ENCODE measurements at regions not wholly inside any gene's neighbourhood (a gene's known extent, or its start where the extent isn't known, plus 50 kb on each side); places are given as distances from the start of the nearest gene placed in this dataset.

DNA sequence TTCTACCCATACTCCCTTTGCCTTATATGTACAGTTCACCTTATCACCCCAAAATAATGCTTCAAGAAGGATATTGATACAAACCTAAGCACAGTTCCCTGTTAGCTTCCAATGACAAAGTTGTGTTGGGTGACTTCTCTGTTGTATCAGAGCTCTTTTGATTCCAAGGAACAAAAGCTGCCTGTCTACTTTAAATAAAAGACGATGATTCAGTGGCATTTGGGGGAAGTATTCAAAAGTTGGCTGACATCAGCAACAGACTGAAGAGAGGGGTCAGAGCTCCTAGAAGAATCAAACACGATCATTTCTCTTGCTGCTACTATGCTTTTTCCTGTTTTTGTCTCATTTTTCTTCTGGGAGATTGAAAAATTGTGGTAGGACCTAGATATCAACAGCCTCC lies 69.4 kb upstream of the CA10 start:
- Histone ChIP-seq H3K9me3 (no peaks in the 10 kb centered on the region), H3K9me2 (no peaks in the 10 kb centered on the region), H3K79me2 (ENCODE audit: insufficient read depth) (no peaks in the 10 kb centered on the region), H3K4me1 (ENCODE audit: control insufficient read depth in 1 of 2, insufficient read depth in 2 of 2, low read depth in 1 of 2, low read length in 1 of 2) (peaks cover 0 to 2% of the 10 kb centered on the region in 2 experiments; a peak in 1 of 4 replicates), H3K36me3 (replicated peaks in 1 of 2; ENCODE audit: control insufficient read depth in 1 of 2, insufficient read depth in 2 of 2, low read length in 1 of 2) (no peaks in the 10 kb centered on the region), H3K27ac (ENCODE audit: low read depth in 2 of 2, low read length in 1 of 2) (no peak overlapping the region), H3K9ac (no peak overlapping the region), H2AFZ (ENCODE audit: low read depth) (no peak overlapping the region), H3K4me3 (ENCODE audit: low read depth in 2 of 2, low read length in 1 of 2) (no peak overlapping the region), H3F3A (replicated peaks; ENCODE audit: insufficient read depth) (no peaks in the 10 kb centered on the region), H3K27me3 (ENCODE audit: insufficient read depth) (no peaks in the 10 kb centered on the region), H4K20me1 (ENCODE audit: insufficient read depth) (no peaks in the 10 kb centered on the region), H3K4me2 (no peak overlapping the region)
- 17% methylated on average over 2 of the region's 2 CpGs for WGBS (ENCODE audit: low lambda C conversion rate)
- CTCF ChIA-PET, result interaction anchor here (1.3 to 1.4 kb wide), 2 partner anchors 9 to 57 kb away, joined by 3 to 4 read pairs; no protein-coding TSS in a partner anchor
- DNase-seq, result no peak
- POLR2A ChIA-PET, result no interaction called here
- no peak for TF ChIP-seq NRF1 (IDR thresholded peaks at IDR 0.05; ENCODE audit: low read depth, low read length)

DNA sequence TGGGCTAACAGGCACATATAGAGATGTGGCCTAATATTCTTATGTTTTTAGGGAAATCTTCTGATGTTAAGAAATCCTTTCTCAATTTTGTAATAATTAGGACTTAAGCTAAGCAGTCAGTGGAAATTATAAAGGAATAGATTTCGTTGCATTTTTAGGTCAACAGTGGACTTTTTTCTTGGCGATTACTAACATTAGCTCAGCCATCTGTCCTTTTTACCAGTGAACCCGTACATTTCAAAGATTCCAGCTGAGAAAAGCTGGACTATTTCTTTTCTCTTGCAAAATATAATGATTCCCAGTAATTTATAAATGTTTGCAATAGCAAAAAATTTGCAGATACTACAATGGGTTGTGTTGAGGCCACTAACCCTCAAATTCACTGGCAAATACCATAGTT lies 54.9 kb upstream of the CA10 start:
- H3F3A ChIP-seq (replicated peaks; ENCODE audit: insufficient read depth), result no peaks in the 10 kb centered on the region
- no peak overlapping the region for H3K9ac ChIP-seq
- H3K27me3 ChIP-seq (ENCODE audit: insufficient read depth), result no peaks in the 10 kb centered on the region
- H4K20me1 ChIP-seq (ENCODE audit: insufficient read depth), result no peaks in the 10 kb centered on the region
- no peaks in the 10 kb centered on the region for H3K9me2 ChIP-seq
- H3K4me3 ChIP-seq (ENCODE audit: low read depth in 2 of 2, low read length in 1 of 2), result no peak overlapping the region
- H3K4me1 ChIP-seq (ENCODE audit: control insufficient read depth in 1 of 2, insufficient read depth in 2 of 2, low read depth in 1 of 2, low read length in 1 of 2), result no peaks in the 10 kb centered on the region
- CTCF ChIA-PET, result interaction anchor here (0.9 kb wide), 1 partner anchor 20 kb away, joined by 3 read pairs; no protein-coding TSS in a partner anchor
- no peak for DNase-seq
- POLR2A ChIA-PET, result no interaction called here
- TF ChIP-seq SMC3 (IDR thresholded peaks at IDR 0.05; ENCODE audit: low read depth, low read length) (no peak), MEF2A (IDR thresholded peaks at IDR 0.05; ENCODE audit: borderline replicate concordance, low read depth) (no peak), EZH2phosphoT487 (IDR thresholded peaks at IDR 0.05; ENCODE audit: borderline replicate concordance, low read depth) (no peak)
- WGBS (ENCODE audit: low lambda C conversion rate), result 14% methylated on average over 3 of the region's 3 CpGs
- H3K36me3 ChIP-seq (replicated peaks in 1 of 2; ENCODE audit: control insufficient read depth in 1 of 2, insufficient read depth in 2 of 2, low read length in 1 of 2), result no peaks in the 10 kb centered on the region
- no peak overlapping the region for H3K4me2 ChIP-seq
- H3K79me2 ChIP-seq (ENCODE audit: insufficient read depth), result no peaks in the 10 kb centered on the region
- no peaks in the 10 kb centered on the region for H3K9me3 ChIP-seq
- no peak overlapping the region for H3K27ac ChIP-seq (ENCODE audit: low read depth in 2 of 2, low read length in 1 of 2)
- no peak overlapping the region for H2AFZ ChIP-seq (ENCODE audit: low read depth)

DNA sequence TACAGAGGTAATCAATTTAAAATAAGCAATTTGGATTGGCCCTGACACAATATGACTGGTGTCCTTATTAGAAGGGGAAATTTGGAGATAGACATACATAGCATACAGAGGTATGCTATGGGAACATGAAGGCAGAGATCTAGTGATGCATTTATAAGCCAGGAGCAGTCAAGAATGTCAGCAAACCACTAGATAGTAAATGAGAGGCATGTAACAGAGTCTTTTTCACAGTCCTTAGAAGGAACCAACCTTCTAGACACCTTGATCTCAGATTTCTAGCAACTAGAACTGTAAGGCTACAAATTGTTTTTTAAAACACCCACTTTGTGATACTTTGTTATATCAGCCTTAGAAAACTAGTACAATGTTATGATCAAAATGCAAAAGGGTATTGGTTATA lies 54.3 kb upstream of the CA10 start:
- TF ChIP-seq RFX5 (IDR thresholded peaks at IDR 0.05; ENCODE audit: low read length) (no peak), FOXJ3 (CRISPR knock-in tag; IDR thresholded peaks at IDR 0.05) (no peak), YY1 (IDR thresholded peaks at IDR 0.05; ENCODE audit: low read depth) (no peak), SIN3A (IDR thresholded peaks at IDR 0.05; ENCODE audit: borderline replicate concordance, low read depth, low read length) (no peak), SMC3 (IDR thresholded peaks at IDR 0.05; ENCODE audit: low read depth, low read length) (no peak), FOSL2 (IDR thresholded peaks at IDR 0.05; ENCODE audit: borderline replicate concordance, low read depth) (no peak), RAD21 (IDR thresholded peaks at IDR 0.05; ENCODE audit: low read length) (no peak), TEAD4 (IDR thresholded peaks at IDR 0.05; ENCODE audit: borderline replicate concordance, insufficient read depth) (no peak), GABPA (IDR thresholded peaks at IDR 0.05; ENCODE audit: low read depth) (no peak), NRF1 (IDR thresholded peaks at IDR 0.05; ENCODE audit: low read depth, low read length) (no peak), TAF1 (IDR thresholded peaks at IDR 0.05; ENCODE audit: borderline replicate concordance, low read depth, low read length) (no peak), TCF12 (IDR thresholded peaks at IDR 0.05) (no peak), RXRA (IDR thresholded peaks at IDR 0.05; ENCODE audit: borderline replicate concordance, low read depth) (no peak), ELF1 (IDR thresholded peaks at IDR 0.05) (no peak), NFIC (IDR thresholded peaks at IDR 0.05; ENCODE audit: borderline replicate concordance) (no peak), CHD2 (IDR thresholded peaks at IDR 0.05; ENCODE audit: low read length, partially characterized antibody) (no peak)
- TF ChIP-seq, protein P1, sequence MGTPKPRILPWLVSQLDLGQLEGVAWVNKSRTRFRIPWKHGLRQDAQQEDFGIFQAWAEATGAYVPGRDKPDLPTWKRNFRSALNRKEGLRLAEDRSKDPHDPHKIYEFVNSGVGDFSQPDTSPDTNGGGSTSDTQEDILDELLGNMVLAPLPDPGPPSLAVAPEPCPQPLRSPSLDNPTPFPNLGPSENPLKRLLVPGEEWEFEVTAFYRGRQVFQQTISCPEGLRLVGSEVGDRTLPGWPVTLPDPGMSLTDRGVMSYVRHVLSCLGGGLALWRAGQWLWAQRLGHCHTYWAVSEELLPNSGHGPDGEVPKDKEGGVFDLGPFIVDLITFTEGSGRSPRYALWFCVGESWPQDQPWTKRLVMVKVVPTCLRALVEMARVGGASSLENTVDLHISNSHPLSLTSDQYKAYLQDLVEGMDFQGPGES (IDR thresholded peaks at IDR 0.05; ENCODE audit: low read depth, low read length), result no peak
- TF ChIP-seq, protein P2, sequence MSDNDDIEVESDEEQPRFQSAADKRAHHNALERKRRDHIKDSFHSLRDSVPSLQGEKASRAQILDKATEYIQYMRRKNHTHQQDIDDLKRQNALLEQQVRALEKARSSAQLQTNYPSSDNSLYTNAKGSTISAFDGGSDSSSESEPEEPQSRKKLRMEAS (IDR thresholded peaks at IDR 0.05; ENCODE audit: low read depth), result no peak
- TF ChIP-seq, protein P3, sequence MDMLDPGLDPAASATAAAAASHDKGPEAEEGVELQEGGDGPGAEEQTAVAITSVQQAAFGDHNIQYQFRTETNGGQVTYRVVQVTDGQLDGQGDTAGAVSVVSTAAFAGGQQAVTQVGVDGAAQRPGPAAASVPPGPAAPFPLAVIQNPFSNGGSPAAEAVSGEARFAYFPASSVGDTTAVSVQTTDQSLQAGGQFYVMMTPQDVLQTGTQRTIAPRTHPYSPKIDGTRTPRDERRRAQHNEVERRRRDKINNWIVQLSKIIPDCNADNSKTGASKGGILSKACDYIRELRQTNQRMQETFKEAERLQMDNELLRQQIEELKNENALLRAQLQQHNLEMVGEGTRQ (IDR thresholded peaks at IDR 0.05; ENCODE audit: borderline replicate concordance, low read depth, low read length), result no peak
- ChIA-PET CTCF (no interaction called here), POLR2A (no interaction called here)
- no peaks in the 10 kb centered on the region for H3K4me1 ChIP-seq (ENCODE audit: control insufficient read depth in 1 of 2, insufficient read depth in 2 of 2, low read depth in 1 of 2, low read length in 1 of 2)
- no peak overlapping the region for H3K9ac ChIP-seq
- no peaks in the 10 kb centered on the region for H3K9me3 ChIP-seq
- H4K20me1 ChIP-seq (ENCODE audit: insufficient read depth), result no peaks in the 10 kb centered on the region
- no peak overlapping the region for H2AFZ ChIP-seq (ENCODE audit: low read depth)
- DNase-seq, result no peak
- H3K4me3 ChIP-seq (ENCODE audit: low read depth in 2 of 2, low read length in 1 of 2), result no peak overlapping the region
- H3K27ac ChIP-seq (ENCODE audit: low read depth in 2 of 2, low read length in 1 of 2), result no peak overlapping the region
- H3K4me2 ChIP-seq, result no peak overlapping the region
- no peaks in the 10 kb centered on the region for H3K9me2 ChIP-seq
- no peaks in the 10 kb centered on the region for H3K79me2 ChIP-seq (ENCODE audit: insufficient read depth)
- no peaks in the 10 kb centered on the region for H3K27me3 ChIP-seq (ENCODE audit: insufficient read depth)
- H3F3A ChIP-seq (replicated peaks; ENCODE audit: insufficient read depth), result no peaks in the 10 kb centered on the region
- H3K36me3 ChIP-seq (replicated peaks in 1 of 2; ENCODE audit: control insufficient read depth in 1 of 2, insufficient read depth in 2 of 2, low read length in 1 of 2), result no peaks in the 10 kb centered on the region
